Neural crest cell (in vitro differentiated cells): ENCODE measurements at regions not wholly inside any gene's neighbourhood (a gene's known extent, or its start where the extent isn't known, plus 50 kb on each side); places are given as distances from the start of the nearest gene placed in this dataset.
A peak's percentile ranks its signal among the peaks of the same experiment; 100 is the strongest.
"Not testable (repeated sequence)": the region's sequence is repeated elsewhere in the genome, so short reads cannot be mapped to it uniquely, and the experiment has no call there.

Experiments
- DNase-seq: peaks from one replicate; pipeline ENCODE4 v3.0.0; 2021; ENCODE audit warnings: low read depth, mixed read lengths, low spot score
- H3K27ac Mint-ChIP-seq: one replicate; pipeline ENCODE4 v1.8.0; 2021; ENCODE audit warnings: mild to moderate bottlenecking, mixed read lengths; ENCODE audit not compliant: unreplicated experiment
- H3K27me3 Mint-ChIP-seq: 2 replicates; pipeline ENCODE4 v1.8.0; 2021; ENCODE audit warnings: low read depth, mild to moderate bottlenecking, mixed read lengths
- H3K36me3 Mint-ChIP-seq: 2 replicates; pipeline ENCODE4 v1.8.0; 2021; ENCODE audit warnings: low read depth, mild to moderate bottlenecking, mixed read lengths
- H3K4me1 Mint-ChIP-seq: 2 replicates; pipeline ENCODE4 v1.8.0; 2021; ENCODE audit warnings: mixed read lengths
- H3K4me3 Mint-ChIP-seq: one replicate; pipeline ENCODE4 v1.8.0; 2021; ENCODE audit warnings: mild to moderate bottlenecking, mixed read lengths
- H3K9me3 Mint-ChIP-seq: 2 replicates; pipeline ENCODE4 v1.8.0; 2021; ENCODE audit warnings: mixed read lengths
- CTCF ChIP-seq: fragments of 200-600 bp; sonication (generic); conservative IDR thresholded peaks from 2 replicates; pipeline ENCODE4 v1.5.0; 2021; ENCODE audit warnings: antibody characterized with exemption, mild to moderate bottlenecking

- H3K27me3 Mint-ChIP-seq = no peaks in the 10 kb centered on the region
Observed at GRCh38 chr7:130789436-130789835, 55.4 kb upstream of the KLF14 start.

GRCh38 chr7:130791746-130792145 lies 57.7 kb upstream of the KLF14 start:
- no peaks in the 10 kb centered on the region for H3K27me3 Mint-ChIP-seq

More at GRCh38 chr7:130789436-130789835, 55.4 kb upstream of the KLF14 start:
- DNase-seq = no peak
- peaks cover 5% of the 10 kb centered on the region for H3K4me1 Mint-ChIP-seq
- H3K9me3 Mint-ChIP-seq = no peaks in the 10 kb centered on the region
- H3K4me3 Mint-ChIP-seq = no peak overlapping the region
- no peak overlapping the region for H3K27ac Mint-ChIP-seq
- no peaks in the 10 kb centered on the region for H3K36me3 Mint-ChIP-seq
- no peak for TF ChIP-seq CTCF

GRCh38 chr7:130793855-130794618 lies 60.0 kb upstream of the KLF14 start:
- H3K27me3 Mint-ChIP-seq = peaks cover 3% of the 10 kb centered on the region
- no peak for TF ChIP-seq CTCF
- H3K4me1 Mint-ChIP-seq = peaks cover 8% of the 10 kb centered on the region
- peaks cover 2% of the 10 kb centered on the region for H3K36me3 Mint-ChIP-seq
- H3K4me3 Mint-ChIP-seq = no peak overlapping the region
- no peak for DNase-seq
- peaks cover 5% of the 10 kb centered on the region for H3K9me3 Mint-ChIP-seq
- H3K27ac Mint-ChIP-seq = peak overlapping the region; percentile 21

More at GRCh38 chr7:130791746-130792145, 57.7 kb upstream of the KLF14 start:
- TF ChIP-seq CTCF = no peak
- Mint-ChIP-seq H3K27ac (no peak overlapping the region), H3K4me1 (peaks cover 8% of the 10 kb centered on the region), H3K4me3 (no peak overlapping the region), H3K9me3 (no peaks in the 10 kb centered on the region), H3K36me3 (no peaks in the 10 kb centered on the region)
- no peak for DNase-seq

- H3K36me3 Mint-ChIP-seq = peaks cover 2% of the 10 kb centered on the region
- H3K9me3 Mint-ChIP-seq = peaks cover 5% of the 10 kb centered on the region
- H3K27ac Mint-ChIP-seq = peak overlapping the region; percentile 21
- peaks cover 3% of the 10 kb centered on the region for H3K27me3 Mint-ChIP-seq
- peaks cover 8% of the 10 kb centered on the region for H3K4me1 Mint-ChIP-seq
- TF ChIP-seq CTCF = no peak
- H3K4me3 Mint-ChIP-seq = no peak overlapping the region
- no peak for DNase-seq
Observed at GRCh38 chr7:130794619-130794922, 60.6 kb upstream of the KLF14 start.

GRCh38 chr7:130796425-130796824 lies 62.4 kb upstream of the KLF14 start:
- not testable (repeated sequence) for H3K27me3 Mint-ChIP-seq, H3K9me3 Mint-ChIP-seq, H3K36me3 Mint-ChIP-seq, H3K4me1 Mint-ChIP-seq, H3K27ac Mint-ChIP-seq, H3K4me3 Mint-ChIP-seq, DNase-seq

GRCh38 chr7:130803127-130803526 lies 69.1 kb upstream of the KLF14 start:
- Mint-ChIP-seq H3K36me3 (no peaks in the 10 kb centered on the region), H3K27ac (no peak overlapping the region), H3K4me3 (no peak overlapping the region), H3K9me3 (no peaks in the 10 kb centered on the region), H3K27me3 (peaks cover 3% of the 10 kb centered on the region), H3K4me1 (peaks cover 8% of the 10 kb centered on the region)
- no peak for DNase-seq
- no peak for TF ChIP-seq CTCF
